NCI-H524 treated with DMSO at 0.1 percent for 48 hours (cell line): ENCODE measurements at regions not wholly inside any gene's neighbourhood (a gene's known extent, or its start where the extent isn't known, plus 50 kb on each side); places are given as distances from the start of the nearest gene placed in this dataset.
A peak's percentile ranks its signal among the peaks of the same experiment; 100 is the strongest.
"Not testable (repeated sequence)": the region's sequence is repeated elsewhere in the genome, so short reads cannot be mapped to it uniquely, and the experiment has no call there.

Source experiments
- DNase-seq: peaks from one replicate; lab custom pipeline; 2025; lab: John Stamatoyannopoulos, UW

DNA sequence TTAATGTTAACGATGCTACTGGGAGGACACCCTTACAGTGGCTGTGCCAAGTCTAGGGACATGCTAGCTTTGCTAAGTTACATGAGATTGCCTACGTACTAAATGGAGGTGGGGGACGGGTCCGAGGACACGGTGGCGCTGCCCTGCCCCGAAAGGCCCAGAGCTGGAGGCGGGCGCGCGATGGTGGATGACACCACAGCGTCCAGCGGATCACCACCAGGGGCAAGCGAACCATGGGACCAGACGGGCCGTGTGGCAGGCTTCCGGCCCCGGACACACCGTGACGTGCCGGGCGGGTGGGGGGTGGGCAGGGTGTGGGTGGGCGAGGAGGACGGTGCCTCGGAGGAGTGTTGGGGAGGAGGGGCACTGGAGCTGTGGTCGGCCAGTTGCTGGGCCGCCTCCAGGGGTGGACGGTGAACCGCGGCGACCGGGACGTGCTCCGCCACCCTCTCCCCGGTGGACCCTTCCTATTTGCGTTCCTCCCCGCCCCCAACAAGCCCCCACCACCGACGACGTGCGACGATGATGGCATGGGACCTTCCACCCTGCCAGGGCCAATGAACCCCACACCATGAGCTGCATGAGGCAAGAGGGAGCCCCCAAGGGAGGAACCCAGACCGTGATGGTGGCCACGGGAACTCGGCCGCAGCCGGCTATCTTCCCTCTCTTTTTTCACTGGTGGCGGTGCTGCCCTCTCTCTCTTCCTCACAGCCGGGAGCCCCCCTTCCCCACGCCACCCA is 773.3 kb upstream of the DEFB115 start:
- DNase-seq: no peak

DNA sequence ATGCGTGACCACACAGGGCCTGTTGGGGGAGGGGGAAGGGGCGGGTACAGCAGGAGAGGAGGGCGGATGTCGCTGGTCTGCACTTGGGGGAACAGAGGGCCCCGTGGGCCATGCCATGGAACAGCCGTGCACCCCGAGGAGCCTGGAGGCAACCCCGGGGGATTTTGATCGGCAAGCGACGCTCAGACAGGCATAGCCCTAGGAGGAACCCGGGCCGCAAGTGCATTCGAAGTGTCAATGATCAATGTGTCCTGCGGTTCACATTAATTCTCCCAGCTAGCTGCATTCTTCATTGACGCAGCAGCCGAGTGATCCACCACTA is 772.8 kb upstream of the DEFB115 start:
- DNase-seq: no peak

DNA sequence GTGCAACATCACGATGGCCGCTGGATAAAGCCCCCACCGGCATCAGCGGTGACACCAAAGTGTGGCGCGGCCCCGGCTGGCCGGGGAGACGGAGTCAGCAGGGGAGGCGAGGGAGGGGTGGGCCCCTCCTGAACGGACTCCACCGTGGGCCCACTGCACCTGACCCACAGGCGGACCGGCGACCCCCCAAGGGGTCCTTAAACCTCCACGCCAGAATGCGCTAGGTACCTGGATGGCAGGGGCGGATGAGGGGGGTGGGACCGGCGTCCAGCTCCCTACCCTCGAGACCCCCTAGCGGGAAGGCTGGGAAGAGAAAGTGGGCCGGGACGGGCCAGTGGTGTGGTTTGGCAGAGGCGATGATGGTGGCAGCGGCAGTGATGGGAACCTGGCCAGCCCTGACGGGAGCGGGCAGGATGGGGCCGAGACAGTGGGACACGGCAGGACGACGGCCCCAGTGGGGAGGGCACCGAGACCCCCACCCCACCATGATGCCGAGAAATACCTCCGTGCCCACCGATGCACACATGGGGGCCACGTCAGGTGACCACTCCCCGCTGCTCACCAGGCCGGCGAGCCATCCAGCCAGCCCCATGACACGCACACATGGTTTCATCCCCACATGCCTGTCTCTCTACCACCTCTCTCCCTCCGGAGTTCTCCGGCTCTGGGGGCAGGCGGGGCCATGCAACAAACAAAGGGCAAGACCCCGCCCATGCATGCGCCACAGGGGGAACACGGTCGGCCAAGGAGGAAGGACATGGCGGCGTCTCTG is 771.9 kb upstream of the DEFB115 start:
- DNase-seq: no peak

DNA sequence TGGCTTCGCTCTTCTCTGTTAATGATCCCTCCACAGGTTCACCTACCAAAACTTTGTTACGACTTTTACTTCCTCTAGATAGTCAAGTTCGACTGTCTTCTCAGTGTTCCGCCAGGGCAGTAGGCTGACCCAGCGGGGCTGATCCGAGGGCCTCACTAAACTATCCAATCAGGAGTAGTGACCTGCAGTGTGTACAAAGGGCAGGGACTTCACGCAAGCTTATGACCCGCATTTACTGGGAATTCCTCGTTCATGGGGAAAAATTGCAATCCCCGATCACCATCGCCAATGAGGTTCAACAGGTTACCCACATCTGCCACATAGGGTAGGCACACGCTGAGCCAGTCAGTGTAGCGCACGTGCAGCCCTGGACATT is 771.4 kb upstream of the DEFB115 start:
- DNase-seq: no peak

DNA sequence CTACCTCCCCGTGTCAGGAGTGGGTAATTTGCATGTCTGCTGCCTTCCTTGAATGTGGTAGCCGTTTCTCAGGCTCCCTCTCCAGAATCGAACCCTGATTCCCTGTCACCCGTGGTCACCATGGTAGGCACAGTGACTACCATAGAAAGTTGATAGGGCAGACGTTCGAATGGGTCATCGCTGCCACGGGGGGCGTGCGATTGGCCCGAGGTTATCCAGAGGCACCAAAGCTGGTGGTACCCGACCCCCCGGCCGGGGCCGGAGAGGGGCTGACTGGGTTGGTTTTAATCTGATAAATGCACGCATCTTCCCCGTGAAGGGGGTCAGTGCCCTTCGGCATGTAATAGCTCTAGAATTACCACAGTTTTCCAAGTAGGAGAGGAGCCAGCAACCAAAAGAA is 770.0 kb upstream of the DEFB115 start:
- DNase-seq: not testable (repeated sequence)

DNA sequence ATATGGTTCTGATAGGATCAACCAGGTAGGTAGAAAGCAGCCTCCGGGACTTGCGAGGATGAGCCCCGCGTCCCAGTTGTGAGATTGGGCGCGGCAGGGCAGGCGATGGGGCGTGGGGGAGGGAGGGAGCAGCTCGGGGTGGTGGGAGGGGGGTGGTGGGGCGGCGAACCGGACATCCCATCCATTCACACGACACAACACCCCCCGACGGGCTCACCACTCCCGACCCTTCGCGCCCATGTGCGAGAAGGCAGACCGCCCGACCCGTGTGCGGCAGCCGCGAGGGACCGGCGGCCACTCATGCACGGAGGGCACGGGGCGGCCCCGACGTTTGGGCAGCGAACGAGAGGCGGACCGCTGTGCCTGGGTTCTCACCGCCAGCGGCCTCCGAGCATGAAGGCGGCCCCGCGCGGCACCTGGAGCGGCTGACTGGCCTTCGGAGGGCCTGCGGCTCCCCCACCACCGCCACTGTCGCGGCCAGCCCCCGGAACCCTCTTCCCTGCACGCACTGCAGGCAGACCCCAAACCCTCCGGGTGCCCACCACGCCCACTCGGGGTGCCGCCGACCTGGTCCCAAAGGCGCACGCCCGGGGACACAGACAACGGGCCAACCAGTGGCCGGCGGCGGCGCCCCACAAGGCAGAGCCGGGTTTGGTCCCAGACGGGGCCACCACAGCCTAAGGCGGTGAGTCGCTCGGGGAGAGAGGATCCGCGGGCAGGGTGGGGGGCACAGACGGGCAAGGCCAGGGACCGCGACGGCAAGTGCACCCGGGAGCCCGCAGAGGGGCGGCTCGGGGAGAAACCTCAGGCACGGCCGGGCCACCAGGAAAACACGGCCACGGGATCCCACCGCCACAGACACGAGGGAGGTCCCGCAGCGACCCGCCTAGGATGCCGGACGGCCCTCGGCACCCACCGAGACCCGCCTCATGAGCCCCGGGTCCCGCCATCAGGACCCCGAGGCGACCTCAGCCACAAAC is 769.2 kb upstream of the DEFB115 start:
- DNase-seq: no peak

DNA sequence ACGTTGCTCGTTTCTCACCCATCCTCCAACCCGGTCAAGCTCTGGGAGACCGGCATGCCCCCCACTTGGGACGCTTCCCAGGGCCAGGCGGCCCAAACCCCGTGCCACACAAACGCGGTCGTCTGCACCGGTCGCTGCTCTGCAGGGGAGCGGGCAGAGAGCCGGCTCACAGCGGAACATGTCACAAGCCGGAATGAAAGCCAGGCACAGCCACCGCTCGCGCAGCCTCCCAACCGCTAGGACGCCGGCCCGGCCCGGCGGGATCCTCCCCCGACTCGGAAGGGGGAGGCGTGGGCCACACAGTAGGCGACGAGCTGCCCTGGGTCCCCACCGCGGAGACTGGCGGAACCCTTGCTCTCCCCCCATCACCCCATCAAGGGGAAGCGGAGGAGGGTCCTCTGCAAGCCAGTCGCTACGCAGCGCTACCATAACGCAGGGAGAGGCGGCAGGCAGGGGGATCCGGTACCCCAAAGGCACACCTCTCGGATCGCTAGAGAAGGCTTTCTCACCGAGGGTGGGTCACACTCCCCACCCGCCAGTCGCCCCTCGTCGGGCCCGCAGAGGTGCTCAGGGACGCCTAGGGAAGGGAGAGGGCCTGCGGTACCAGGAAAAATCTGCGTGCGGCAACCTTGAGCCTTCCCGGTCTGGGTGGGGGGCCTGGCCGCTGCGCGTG is 768.4 kb upstream of the DEFB115 start:
- DNase-seq: no peak

DNA sequence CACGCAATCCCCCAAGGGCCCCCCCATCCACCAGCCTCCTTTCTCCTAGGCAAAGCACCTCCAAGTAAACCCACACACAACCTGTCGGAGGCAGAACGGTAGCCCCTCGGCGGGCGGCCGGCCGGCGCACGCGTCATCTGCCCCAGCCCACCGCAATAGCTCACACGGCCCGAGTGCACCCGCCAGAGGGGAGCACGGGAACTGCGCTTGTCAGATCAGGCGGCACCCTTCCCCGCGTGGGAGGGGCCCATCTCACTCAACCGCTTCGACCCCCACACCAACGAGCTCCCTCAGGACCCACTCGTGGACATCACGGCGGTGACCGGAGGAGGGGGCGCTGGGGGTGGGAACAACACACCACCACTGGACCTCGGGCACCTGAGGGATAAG is 767.9 kb upstream of the DEFB115 start:
- DNase-seq: no peak

DNA sequence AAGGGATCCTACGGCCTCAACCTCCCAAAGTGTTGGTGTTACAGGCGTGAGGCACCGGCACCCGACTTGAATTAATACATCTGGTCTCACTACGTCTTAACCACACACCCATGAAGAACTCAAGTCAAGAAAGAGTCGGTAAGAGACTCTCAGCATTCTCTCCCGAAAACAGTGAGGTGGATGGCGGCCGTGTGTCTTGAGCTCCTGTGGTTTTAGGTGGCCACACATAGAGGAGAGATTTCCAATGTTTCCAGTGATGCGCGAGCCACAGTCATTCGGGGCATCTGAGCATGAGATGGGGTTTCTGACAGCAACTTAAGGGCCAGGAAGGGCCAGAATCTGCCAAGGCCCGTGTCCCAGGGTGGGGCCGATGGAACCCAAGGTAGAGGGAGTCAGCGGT is 766.4 kb upstream of the DEFB115 start:
- no peak for DNase-seq

DNA sequence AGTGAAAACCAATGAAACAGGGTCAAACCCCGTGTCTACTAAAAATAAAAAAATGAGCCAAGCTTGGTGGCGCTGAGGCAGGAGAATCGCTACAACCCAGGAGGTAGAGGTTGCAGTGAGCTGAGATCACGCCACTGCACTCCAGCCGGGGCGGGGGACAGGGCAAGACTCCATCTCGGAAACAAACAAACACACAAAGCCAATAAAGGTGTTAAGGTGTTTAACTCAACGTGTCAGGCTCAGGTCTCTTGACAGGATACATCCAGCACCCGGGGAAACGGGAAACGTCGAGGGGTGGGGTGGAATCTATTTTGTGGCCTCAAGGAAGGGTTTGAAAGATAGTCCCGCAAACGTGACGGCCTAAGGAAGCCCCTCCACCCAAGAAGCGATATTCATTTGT is 760.8 kb upstream of the DEFB115 start:
- not testable (repeated sequence) for DNase-seq

DNA sequence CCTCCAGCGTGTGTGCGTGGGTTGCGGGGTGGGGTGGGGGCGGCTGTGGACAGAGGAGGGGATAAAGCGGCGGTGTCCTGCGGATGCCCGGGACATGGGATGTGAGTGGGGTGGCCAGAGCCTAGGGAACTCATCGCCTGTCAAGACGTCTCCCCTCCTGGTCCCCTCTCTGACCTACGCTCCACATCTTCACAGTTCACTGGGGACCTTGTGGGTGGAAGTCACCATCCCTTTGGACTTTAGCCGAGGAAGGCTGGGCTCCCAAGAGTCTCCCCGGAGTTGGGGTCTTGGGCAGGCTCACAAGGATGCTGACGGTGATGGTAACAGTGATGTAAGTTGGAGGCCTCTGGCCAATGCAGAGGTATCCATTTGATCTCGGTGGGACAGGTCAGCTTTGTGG is 760.3 kb upstream of the DEFB115 start:
- DNase-seq: not testable (repeated sequence)

DNA sequence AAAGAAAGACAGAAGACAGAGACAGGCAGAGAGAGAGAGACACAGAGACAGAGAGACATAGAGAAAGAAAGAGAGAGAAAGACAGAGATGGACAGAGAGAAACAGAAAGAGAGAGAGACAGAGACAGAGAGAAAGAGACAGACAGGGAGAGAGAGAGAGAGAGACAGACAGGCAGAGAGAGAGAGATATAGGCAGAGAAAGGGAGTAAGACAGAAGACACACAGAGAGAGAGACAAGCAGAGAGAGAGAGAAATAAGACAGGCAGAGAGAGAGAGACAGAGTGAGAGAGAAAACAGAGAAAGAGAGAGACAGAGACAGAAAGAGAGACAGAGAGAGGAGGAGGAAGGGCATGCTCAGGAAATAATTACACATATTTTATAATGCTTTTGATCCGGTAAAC is 758.3 kb upstream of the DEFB115 start:
- no peak for DNase-seq

DNA sequence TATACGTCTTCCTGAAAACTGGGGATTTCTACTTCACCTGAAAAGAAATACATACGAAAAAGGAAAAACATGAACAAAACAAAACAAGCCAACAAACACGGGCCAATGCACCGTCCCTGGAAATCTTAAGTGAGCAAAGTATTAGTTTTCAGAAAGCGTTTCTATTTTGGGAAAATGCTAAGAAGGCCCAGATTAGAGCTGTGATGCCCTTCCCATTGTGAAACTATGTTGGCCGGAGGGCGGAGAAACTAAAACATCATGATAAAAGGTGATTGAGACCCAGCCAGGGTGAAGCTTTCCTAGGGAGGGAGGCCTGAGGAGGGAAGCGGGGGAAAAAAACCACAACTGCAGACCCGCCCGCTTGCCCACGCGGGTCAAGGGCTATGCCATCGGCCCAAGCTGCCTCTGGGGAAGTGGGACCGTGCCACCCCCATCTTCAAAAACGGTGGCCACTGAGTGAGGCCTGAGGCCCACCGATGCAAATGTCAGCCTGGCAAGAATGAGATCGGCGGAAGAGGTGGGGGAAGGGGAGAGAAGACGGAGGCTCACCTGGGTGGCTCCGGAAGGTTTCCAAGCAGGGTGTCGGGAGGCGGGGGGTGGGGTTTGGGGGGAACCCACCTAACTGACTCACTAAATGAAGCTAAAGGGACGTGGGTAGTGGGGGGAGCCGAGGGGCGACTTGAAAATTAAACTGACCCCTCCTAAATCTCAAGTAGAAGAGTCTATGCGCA is 757.6 kb upstream of the DEFB115 start:
- not testable (repeated sequence) for DNase-seq

DNA sequence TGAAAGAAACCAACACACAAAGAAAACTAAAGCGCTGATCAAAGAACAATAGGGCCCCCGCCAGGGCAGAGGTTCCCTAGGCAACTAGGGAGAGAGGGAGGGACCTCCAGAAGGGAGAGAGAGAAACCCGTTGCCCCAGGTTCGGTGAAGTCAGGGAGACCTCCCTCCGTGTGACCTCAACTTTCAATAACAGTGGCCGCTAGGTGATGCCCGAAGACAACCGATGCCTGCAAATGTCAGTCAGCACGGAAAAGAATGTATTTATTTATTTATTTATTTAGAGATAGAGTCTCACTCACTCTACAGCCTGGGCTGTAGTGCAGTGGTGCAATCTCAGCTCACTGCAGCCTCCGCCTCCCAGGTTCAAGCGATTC is 757.0 kb upstream of the DEFB115 start:
- peak; percentile 8 for DNase-seq

DNA sequence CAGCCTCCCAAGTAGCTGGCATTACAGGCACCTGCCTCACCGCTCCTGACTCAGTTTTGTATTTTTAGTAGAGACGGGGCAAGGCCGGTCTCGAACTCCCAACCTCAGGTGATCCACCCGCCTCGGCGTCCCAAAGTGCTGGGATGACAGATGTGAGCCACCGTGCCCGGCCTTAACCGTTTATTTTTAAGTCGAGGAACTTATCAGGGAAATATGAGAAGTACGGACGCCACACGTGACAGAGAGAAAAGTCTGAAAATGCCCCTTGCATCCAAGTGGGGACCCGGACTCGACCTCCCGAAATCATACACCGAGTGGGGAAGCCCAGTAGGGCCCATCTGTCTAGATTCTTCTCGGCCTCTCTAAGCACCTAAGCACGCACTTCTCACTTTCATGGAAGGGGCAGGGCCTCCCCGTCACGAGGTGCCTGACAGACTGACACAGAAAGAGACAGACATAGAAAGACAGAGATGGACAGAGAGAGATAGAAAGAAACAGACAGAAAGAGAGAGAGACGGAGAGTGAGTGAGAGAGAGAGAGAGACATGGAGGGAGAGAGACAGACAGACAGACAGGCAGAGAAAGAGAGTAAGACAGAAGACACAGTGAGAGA is 756.5 kb upstream of the DEFB115 start:
- DNase-seq: no peak

DNA sequence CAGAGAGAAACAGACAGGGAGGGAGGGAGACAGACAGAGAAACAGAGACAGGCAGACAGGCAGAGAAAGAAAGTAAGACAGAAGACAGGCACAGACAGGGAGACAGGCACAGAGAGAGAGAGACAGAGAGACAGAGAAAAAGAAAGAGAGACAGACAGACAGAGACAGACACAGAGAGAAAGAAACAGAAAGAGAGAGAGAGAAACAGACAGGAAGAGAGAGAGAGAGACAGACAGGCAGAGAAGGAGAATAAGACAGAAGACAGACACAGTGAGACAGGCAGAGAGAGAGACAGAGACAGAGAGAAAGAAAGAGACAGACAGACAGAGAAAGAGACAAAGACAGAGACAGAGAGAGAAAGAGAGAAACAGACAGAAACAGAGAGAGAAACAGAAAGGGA is 754.8 kb upstream of the DEFB115 start:
- no peak for DNase-seq

DNA sequence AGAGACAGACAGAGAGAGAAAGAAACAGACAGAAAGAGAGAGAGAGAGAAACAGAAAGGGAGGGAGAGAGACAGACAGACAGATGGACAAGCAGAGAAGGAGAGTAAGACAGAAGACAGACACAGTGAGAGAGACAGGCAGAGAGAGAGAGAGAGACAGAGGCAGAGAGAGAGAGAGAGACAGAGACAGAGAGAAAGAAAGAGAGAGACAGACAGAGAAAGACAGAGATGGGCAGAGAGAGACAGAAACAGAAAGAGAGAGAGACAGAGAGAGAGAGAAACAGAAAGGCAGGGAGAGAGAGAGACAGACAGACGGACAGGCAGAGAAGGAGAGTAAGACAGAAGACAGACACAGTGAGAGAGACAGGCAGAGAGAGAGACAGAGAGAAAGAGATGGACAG is 754.3 kb upstream of the DEFB115 start:
- DNase-seq: not testable (repeated sequence)

DNA sequence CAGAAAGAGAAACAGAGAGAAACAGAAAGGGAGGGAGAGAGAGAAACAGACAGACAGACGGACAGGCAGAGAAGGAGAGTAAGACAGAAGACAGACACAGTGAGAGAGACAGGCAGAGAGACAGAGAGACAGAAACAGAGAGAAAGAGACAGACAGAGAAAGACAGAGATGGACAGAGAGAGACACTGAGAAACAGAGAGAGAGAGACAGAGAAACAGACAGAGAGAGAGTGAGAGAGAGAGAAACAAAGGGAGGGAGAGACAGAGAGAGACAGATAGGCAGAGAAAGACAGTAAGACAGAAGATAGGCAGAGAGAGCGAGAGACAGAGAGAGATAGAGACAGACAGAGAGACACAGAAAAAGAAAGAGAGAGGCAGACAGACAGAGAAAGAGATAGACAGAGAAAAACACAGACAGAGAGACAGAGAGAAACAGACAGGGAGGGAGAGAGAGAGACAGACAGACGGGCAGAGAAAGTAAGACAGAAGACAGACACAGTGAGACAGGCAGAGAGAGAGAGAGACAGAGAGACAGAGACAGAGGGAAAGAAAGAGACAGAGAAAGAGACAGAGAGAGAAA is 753.4 kb upstream of the DEFB115 start:
- DNase-seq: no peak

DNA sequence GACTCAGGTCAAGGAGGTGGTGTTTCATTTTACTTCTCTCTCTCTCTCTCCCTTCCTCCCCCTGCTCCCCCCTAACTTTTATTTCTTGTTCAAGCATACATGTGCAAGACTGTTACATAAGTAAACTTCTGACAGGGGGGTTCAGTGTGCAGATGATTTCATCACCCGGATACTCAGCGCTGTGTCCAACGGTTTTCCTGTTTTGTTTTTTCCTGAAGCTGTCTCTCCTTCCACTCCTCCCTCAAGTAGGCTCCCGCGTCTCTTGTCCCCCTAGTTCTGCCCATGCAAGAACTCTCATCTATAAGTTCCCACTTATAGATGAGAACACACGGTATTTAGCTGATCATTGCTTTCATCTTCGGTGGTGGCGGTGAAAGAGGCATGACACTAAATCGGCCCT is 751.9 kb upstream of the DEFB115 start:
- no peak for DNase-seq

DNA sequence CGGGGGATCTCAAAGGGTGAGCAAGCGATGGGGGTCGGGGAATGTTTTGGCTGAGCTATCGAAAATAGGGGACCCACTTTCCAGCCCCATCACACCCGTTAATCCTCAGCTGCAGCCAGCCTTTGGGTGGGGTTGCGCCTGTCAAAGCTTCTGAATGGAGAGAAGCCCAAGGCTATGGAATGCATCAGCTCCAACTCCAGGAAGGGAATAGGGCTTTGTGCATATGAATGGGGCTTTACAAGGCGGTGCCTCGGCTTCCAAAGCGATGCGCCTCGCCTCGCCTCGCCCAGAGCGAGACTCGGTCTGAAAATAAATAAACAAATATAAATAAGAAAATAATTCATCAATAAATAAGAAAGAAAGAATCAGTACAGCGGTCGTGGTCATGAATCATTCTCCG is 751.4 kb upstream of the DEFB115 start:
- DNase-seq: no peak

DNA sequence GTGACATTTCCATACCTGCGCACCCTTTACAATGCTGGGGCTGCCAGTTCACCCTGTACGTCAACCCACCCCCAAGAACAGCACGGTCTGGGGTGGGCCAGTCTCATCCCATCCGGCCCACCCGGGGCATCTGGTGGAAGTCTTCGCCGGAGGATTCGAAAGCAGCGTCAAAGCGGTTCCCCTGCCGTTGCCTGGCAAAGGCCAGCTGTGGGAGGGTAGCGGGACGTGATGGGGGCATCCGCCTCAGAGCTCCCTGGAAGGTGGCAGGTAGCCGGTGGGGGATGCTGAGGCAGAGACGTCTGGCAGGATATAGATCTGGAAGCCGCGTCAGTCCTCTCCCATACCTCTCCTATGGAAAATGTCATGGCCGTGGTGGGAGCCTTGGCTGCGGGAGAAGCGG is 749.1 kb upstream of the DEFB115 start:
- DNase-seq: not testable (repeated sequence)
